H9 (cell line): ENCODE measurements at regions not wholly inside any gene's neighbourhood (a gene's known extent, or its start where the extent isn't known, plus 50 kb on each side); places are given as distances from the start of the nearest gene placed in this dataset.

Experiments used
- DNase-seq: peaks from one replicate; pipeline ENCODE4 v3.0.0-alpha.2; 2017
- H2AFZ ChIP-seq: one replicate; pipeline ENCODE4 v1.6.1; 2013; ENCODE audit warnings: mild to moderate bottlenecking, low read length, control low read depth, moderate library complexity
- H2AK5ac ChIP-seq: 2 replicates; pipeline ENCODE4 v1.6.1; 2013; ENCODE audit warnings: low read length, control low read depth, mixed read lengths; ENCODE audit not compliant: insufficient read length
- H2BK120ac ChIP-seq: one replicate; pipeline ENCODE4 v1.6.1; 2013; ENCODE audit warnings: low read depth, mild to moderate bottlenecking, low read length, control low read depth, inconsistent platforms; ENCODE audit not compliant: poor library complexity, severe bottlenecking
- H2BK12ac ChIP-seq: 2 replicates; pipeline ENCODE4 v1.6.1; 2013; ENCODE audit warnings: low read length, control low read depth, mixed read lengths, low read depth; ENCODE audit not compliant: insufficient read length
- H2BK15ac ChIP-seq: 2 replicates; pipeline ENCODE4 v1.6.1; 2013; ENCODE audit warnings: low read depth, low read length, control low read depth
- H2BK20ac ChIP-seq: one replicate; pipeline ENCODE4 v1.6.1; 2013; ENCODE audit warnings: low read depth, mild to moderate bottlenecking, low read length, control low read depth, inconsistent platforms; ENCODE audit not compliant: poor library complexity, severe bottlenecking
- H2BK5ac ChIP-seq: 2 replicates; pipeline ENCODE4 v1.6.1; 2013; ENCODE audit warnings: low read length, control low read depth, mixed read lengths; ENCODE audit not compliant: insufficient read length
- H3K14ac ChIP-seq: 2 replicates; pipeline ENCODE4 v1.6.1; 2013; ENCODE audit warnings: low read length, control low read depth; ENCODE audit not compliant: insufficient read depth
- H3K18ac ChIP-seq: 2 replicates; pipeline ENCODE4 v1.6.1; 2013; ENCODE audit warnings: low read depth, mild to moderate bottlenecking, mixed read lengths, low read length, control low read depth; ENCODE audit not compliant: insufficient read length
- H3K23ac ChIP-seq: 2 replicates; pipeline ENCODE4 v1.6.1; 2013; ENCODE audit warnings: low read length, control low read depth, mixed read lengths, low read depth; ENCODE audit not compliant: insufficient read length
- H3K23me2 ChIP-seq: 2 replicates; pipeline ENCODE4 v1.6.1; 2013; ENCODE audit warnings: low read depth, mild to moderate bottlenecking, mixed read lengths, low read length, control low read depth; ENCODE audit not compliant: insufficient read length, poor library complexity, severe bottlenecking
- H3K27ac ChIP-seq: 2 replicates; pipeline ENCODE4 v1.5.1; 2013; ENCODE audit warnings: low read length, control low read depth, mixed read lengths, low read depth; ENCODE audit not compliant: insufficient read length
- H3K27me3 ChIP-seq: 2 replicates; pipeline ENCODE4 v1.6.1; 2013; ENCODE audit warnings: low read length, control low read depth, inconsistent platforms; ENCODE audit not compliant: insufficient read depth
- H3K4ac ChIP-seq: 2 replicates; pipeline ENCODE4 v1.6.1; 2013; ENCODE audit warnings: low read depth, mild to moderate bottlenecking, control low read depth, inconsistent platforms, low read length, moderate library complexity
- H3K4me1 ChIP-seq: 2 replicates; pipeline ENCODE4 v1.6.1; 2013; ENCODE audit warnings: low read length, control low read depth, inconsistent platforms; ENCODE audit not compliant: insufficient read depth
- H3K4me2 ChIP-seq: 2 replicates; pipeline ENCODE4 v1.6.1; 2013; ENCODE audit warnings: low read length, control low read depth, mixed read lengths; ENCODE audit not compliant: insufficient read length, insufficient read depth
- H3K56ac ChIP-seq: 2 replicates; pipeline ENCODE4 v1.6.1; 2013; ENCODE audit warnings: low read depth, mild to moderate bottlenecking, mixed read lengths, low read length, control low read depth; ENCODE audit not compliant: insufficient read length
- H3K79me1 ChIP-seq: 2 replicates; pipeline ENCODE4 v1.6.1; 2013; ENCODE audit warnings: low read depth, mild to moderate bottlenecking, moderate library complexity, low read length, control low read depth, inconsistent platforms; ENCODE audit not compliant: insufficient read depth, poor library complexity, severe bottlenecking
- H3K79me2 ChIP-seq: 2 replicates; pipeline ENCODE4 v1.6.1; 2013; ENCODE audit warnings: low read length, control low read depth, inconsistent platforms; ENCODE audit not compliant: insufficient read depth
- H3K9ac ChIP-seq: 2 replicates; pipeline ENCODE4 v1.6.1; 2013; ENCODE audit warnings: low read length, control low read depth, mixed read lengths; ENCODE audit not compliant: insufficient read length; ENCODE audit errors: extremely low read depth
- H3K9me3 ChIP-seq: one replicate; pipeline ENCODE4 v1.6.1; 2013; ENCODE audit warnings: low read depth, low read length, inconsistent platforms; ENCODE audit not compliant: control insufficient read depth
- H3T11ph ChIP-seq: one replicate; pipeline ENCODE4 v1.6.1; 2013; ENCODE audit warnings: mild to moderate bottlenecking, low read length, control low read depth, inconsistent platforms
- H4K20me1 ChIP-seq: one replicate; pipeline ENCODE4 v1.6.1; 2013; ENCODE audit not compliant: control insufficient read depth, insufficient read length, insufficient read depth
- H4K5ac ChIP-seq: 2 replicates; pipeline ENCODE4 v1.6.1; 2013; ENCODE audit warnings: low read depth, mild to moderate bottlenecking, mixed read lengths, low read length, control low read depth; ENCODE audit not compliant: insufficient read length
- H4K8ac ChIP-seq: replicated peaks from 2 replicates; pipeline ENCODE4 v1.6.1; 2013; ENCODE audit warnings: low read length, control low read depth, mixed read lengths, low read depth; ENCODE audit not compliant: insufficient read length
- H4K91ac ChIP-seq: 2 replicates; pipeline ENCODE4 v1.6.1; 2013; ENCODE audit warnings: low read depth, mild to moderate bottlenecking, moderate library complexity, mixed read lengths, low read length, control low read depth; ENCODE audit not compliant: insufficient read length
- H3K27ac Mint-ChIP-seq, 3 experiments: 2 replicates in 2 of 3; 3 replicates in 1 of 3; pipeline ENCODE4 v1.8.0; 2020 to 2021; ENCODE audit warnings: mixed read lengths in 3 of 3, mild to moderate bottlenecking in 1 of 3, moderate library complexity in 1 of 3
- H3K27me3 Mint-ChIP-seq: 2 replicates; pipeline ENCODE4 v1.8.0; 2021; ENCODE audit warnings: low read depth, mild to moderate bottlenecking, moderate library complexity, mixed read lengths
- H3K36me3 Mint-ChIP-seq, 3 experiments: 2 replicates in 2 of 3; 3 replicates in 1 of 3; pipeline ENCODE4 v1.8.0; 2020 to 2021; ENCODE audit warnings: low read depth in 3 of 3, mixed read lengths in 3 of 3; ENCODE audit not compliant: insufficient read depth in 1 of 3
- H3K4me1 Mint-ChIP-seq, 2 experiments: 2 replicates each; pipeline ENCODE4 v1.8.0; 2020; ENCODE audit warnings: mixed read lengths in 2 of 2
- H3K4me3 Mint-ChIP-seq, 2 experiments: 2 replicates in 1 of 2; 3 replicates in 1 of 2; pipeline ENCODE4 v1.8.0; 2020 to 2021; ENCODE audit warnings: mild to moderate bottlenecking in 2 of 2, mixed read lengths in 2 of 2, moderate library complexity in 1 of 2
- H3K9me3 Mint-ChIP-seq, 2 experiments: 2 replicates in 1 of 2; 3 replicates in 1 of 2; pipeline ENCODE4 v1.8.0; 2020; ENCODE audit warnings: mild to moderate bottlenecking in 2 of 2, mixed read lengths in 2 of 2, moderate library complexity in 1 of 2
- WGBS: extraction: QIAGEN DNeasy Blood & Tissue Kit; methylation state at CpG from one replicate; pipeline ENCODE4 v1.1.7; 2013; ENCODE audit warnings: missing lambda C conversion rate, low lambda C conversion rate, mixed read lengths; ENCODE audit not compliant: insufficient read length; ENCODE audit errors: extremely low coverage; 5-methylcytosine and 5-hydroxymethylcytosine counted together
- TF ChIP-seq, protein P1 (sequence below): fragments of 200-600 bp; sonication (generic); conservative IDR thresholded peaks from 3 replicates; pipeline ENCODE4 v1.8.0; 2021; ENCODE audit warnings: antibody characterized with exemption, mild to moderate bottlenecking

DNA sequence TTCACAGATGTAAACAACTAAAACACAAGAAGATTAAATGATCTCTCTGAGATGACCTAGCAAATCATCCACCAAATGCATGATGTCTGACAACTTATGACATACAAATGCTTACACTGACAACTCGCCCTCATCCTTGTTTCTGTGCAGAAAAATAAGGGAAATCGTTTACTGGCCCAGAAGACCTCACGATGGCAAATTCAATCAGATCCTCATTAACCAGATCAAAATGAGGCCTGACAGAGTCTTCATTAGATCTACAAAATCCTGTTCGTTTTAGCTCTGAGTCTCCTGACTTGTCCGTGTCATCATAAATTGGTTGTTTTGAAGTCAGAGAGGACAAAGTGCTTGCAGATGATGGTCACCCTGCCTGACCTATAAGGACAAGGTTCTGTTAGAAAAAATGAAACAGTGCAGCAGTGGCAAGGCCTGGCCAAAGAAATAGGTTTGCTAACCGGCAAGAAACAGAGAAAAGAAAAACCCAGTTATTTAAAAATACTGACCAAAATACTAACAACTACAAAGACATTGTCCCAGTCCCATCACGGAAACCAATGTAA, 109.5 kb downstream of the BTG1 start:
- H3T11ph ChIP-seq: no peak overlapping the region
- no peak for DNase-seq
- H3K23ac ChIP-seq: no peak overlapping the region
- H3K4me1 ChIP-seq: peaks cover 6% of the 10 kb centered on the region; the same call in 1 of the 2 replicates
- no peaks in the 10 kb centered on the region for H3K36me3 Mint-ChIP-seq
- H4K20me1 ChIP-seq: no peaks in the 10 kb centered on the region
- H3K4me2 ChIP-seq: no peak overlapping the region
- no peak overlapping the region for H4K8ac ChIP-seq
- H3K9me3 ChIP-seq: no peaks in the 10 kb centered on the region
- no peak overlapping the region for H3K27ac Mint-ChIP-seq
- H3K9ac ChIP-seq: no peak overlapping the region
- no peak overlapping the region for H3K4ac ChIP-seq
- no peak overlapping the region for H2BK15ac ChIP-seq
- no peaks in the 10 kb centered on the region for H3K79me2 ChIP-seq
- no peak overlapping the region for H2BK20ac ChIP-seq
- H3K4me1 Mint-ChIP-seq: peaks cover 32 to 39% of the 10 kb centered on the region in 2 experiments
- no peak overlapping the region for H2BK5ac ChIP-seq
- no peak overlapping the region for H2AFZ ChIP-seq
- no peak overlapping the region for H2BK120ac ChIP-seq
- WGBS: no CpG with 5 or more reads among the region's 7 CpGs
- no peak overlapping the region for H4K91ac ChIP-seq
- H3K9me3 Mint-ChIP-seq: no peaks in the 10 kb centered on the region
- H2BK12ac ChIP-seq: no peak overlapping the region
- H3K4me3 Mint-ChIP-seq: no peak overlapping the region
- H3K27ac ChIP-seq: no peak overlapping the region
- H4K5ac ChIP-seq: no peak overlapping the region
- H3K79me1 ChIP-seq: no peaks in the 10 kb centered on the region
- H3K27me3 ChIP-seq: no peaks in the 10 kb centered on the region
- no peak overlapping the region for H3K18ac ChIP-seq
- no peaks in the 10 kb centered on the region for H3K27me3 Mint-ChIP-seq
- H3K56ac ChIP-seq: no peak overlapping the region
- no peak overlapping the region for H2AK5ac ChIP-seq
- no peaks in the 10 kb centered on the region for H3K23me2 ChIP-seq
- TF ChIP-seq, protein P1, sequence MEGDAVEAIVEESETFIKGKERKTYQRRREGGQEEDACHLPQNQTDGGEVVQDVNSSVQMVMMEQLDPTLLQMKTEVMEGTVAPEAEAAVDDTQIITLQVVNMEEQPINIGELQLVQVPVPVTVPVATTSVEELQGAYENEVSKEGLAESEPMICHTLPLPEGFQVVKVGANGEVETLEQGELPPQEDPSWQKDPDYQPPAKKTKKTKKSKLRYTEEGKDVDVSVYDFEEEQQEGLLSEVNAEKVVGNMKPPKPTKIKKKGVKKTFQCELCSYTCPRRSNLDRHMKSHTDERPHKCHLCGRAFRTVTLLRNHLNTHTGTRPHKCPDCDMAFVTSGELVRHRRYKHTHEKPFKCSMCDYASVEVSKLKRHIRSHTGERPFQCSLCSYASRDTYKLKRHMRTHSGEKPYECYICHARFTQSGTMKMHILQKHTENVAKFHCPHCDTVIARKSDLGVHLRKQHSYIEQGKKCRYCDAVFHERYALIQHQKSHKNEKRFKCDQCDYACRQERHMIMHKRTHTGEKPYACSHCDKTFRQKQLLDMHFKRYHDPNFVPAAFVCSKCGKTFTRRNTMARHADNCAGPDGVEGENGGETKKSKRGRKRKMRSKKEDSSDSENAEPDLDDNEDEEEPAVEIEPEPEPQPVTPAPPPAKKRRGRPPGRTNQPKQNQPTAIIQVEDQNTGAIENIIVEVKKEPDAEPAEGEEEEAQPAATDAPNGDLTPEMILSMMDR: no peak
- no peak overlapping the region for H3K14ac ChIP-seq
